Right lobe of liver (tissue), 4 donors: ENCODE measurements at regions not wholly inside any gene's neighbourhood (a gene's known extent, or its start where the extent isn't known, plus 50 kb on each side); places are given as distances from the start of the nearest gene placed in this dataset.

ENCODE experiments used
- CTCF ChIP-seq, 4 donors: fragments of 200-600 bp in 3 of 4; fragments of 450-650 bp in 1 of 4; IDR thresholded peaks; one replicate each; pipeline versions ENCODE4 v1.5.1 to v1.8.0; 2016 to 2022; ENCODE audit warnings: antibody characterized with exemption in 4 of 4, mild to moderate bottlenecking in 2 of 4
- POLR2A ChIP-seq: fragments of 450-650 bp; IDR thresholded peaks from one replicate; pipeline ENCODE4 v1.6.1; 2017; ENCODE audit warnings: antibody characterized with exemption, mild to moderate bottlenecking
- donor health status: DM: no; HTN: no; CAD: no.
- donor health status: DM: no; HTN: no; CAD: no.
- donor health status: DM: no; HTN: yes; CAD: no.

GRCh38 chr15:24862726-24863521 is 91.9 kb upstream of the SNRPN start:
- TF ChIP-seq CTCF (IDR thresholded peaks at IDR 0.05) (no peak), POLR2A (no peak)
